ENCODE measurements at regions not wholly inside any gene's neighbourhood (a gene's known extent, or its start where the extent isn't known, plus 50 kb on each side); places are given as distances from the start of the nearest gene placed in this dataset.

GRCh38 chr15:67972377-67972776 is 81.7 kb upstream of the PIAS1 start:
- TF ChIP-seq CTCF (conservative IDR thresholded peaks at IDR 0.05) (no peak), EZH2 (IDR thresholded peaks at IDR 0.05; ENCODE audit: low read depth) (no peak)
